G401 (cell line): ENCODE measurements at regions not wholly inside any gene's neighbourhood (a gene's known extent, or its start where the extent isn't known, plus 50 kb on each side); places are given as distances from the start of the nearest gene placed in this dataset.
A peak's percentile ranks its signal among the peaks of the same experiment; 100 is the strongest.

ENCODE experiments used
- DNase-seq: peaks from one replicate; pipeline ENCODE4 v3.0.0-alpha.2; 2015; ENCODE audit warnings: low spot score
- in situ Hi-C: cut with HindIII; loops from 2 replicates; pipeline ENCODE4 v1.10.0; 2016; ENCODE audit warnings: low sequenced_read_pairs, mixed read lengths

DNA sequence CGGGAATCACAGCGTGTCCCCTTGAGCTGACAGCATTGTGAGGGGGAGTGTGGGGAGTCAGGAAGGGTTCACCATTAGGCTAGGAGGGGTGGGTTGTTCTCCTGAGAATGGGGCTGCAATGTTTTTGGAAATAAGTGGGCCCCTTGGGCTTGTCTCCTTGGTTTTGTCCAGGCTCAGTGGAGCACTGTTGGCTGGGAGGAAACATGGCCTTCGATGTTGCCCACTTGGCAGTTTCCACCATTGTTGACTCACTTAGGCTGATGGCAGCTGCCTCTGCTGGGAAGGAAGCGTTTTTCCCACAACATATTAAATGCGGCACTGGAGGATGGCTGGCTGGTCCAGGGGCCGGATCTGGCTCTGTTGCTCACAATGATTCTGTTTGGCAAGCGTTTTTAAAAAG is 512.1 kb downstream of the QKI start:
- peak; percentile 31 for DNase-seq
- in situ Hi-C loops, result loop anchor here (25.0 kb wide), 1 partner anchor 714 kb away; no protein-coding TSS in a partner anchor

DNA sequence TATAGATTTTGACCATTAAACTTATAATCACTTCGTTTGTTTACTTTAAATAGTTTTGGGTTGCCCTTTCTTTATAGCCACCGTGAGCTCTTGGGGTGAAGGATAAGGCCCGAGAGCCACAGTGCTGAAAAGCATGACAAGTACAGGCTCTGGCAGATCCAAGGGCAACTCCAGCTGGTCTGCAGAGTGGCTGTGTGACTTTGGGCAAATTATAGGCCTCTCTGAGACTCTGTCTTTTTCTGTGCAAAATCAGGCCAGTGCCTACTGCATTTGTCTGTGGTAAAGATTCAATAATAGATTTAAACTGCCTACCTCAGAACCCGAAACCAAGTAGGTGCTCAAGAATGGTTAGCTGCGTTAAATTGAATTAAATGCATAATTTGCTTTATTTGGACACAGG is 511.3 kb downstream of the QKI start:
- in situ Hi-C loops, result loop anchor here (25.0 kb wide), 1 partner anchor 714 kb away; no protein-coding TSS in a partner anchor
- DNase-seq, result no peak

DNA sequence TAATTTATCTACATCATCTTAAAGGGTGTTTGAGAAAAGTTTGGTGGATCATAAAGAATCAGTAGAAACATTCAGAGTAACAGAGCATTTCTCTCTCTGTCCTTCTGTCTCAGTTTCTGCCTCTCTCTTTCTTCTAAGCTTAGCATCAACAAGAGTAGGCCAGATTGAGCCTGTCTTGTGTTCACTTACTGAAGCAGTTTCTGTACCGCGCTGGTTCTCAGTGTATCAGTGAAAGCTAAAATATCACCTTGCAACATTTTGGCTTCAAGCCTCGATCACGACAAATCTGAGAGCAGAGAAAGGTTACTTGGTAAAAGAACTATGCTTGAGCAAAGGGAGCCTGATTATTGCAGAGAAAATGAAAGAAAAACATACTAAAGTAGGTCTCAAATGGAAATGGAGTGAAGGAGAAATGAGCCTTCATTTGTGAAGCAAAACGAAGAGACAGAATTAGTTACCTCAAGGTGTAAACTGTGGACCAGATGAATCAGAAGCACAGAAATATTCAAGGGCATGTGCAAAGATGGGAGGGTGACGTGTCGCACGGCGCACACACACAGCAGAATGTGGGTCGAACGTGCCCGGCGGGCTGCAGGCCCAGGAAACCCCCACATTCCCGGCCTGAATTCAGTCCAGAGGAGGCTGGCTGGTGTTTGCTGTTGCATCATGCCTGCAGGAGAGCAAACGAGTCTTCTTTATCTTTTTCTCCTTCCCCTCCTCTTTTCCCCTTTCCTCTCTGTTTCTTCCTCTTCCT is 509.3 kb downstream of the QKI start:
- in situ Hi-C loops, result no loop called here
- DNase-seq, result no peak

DNA sequence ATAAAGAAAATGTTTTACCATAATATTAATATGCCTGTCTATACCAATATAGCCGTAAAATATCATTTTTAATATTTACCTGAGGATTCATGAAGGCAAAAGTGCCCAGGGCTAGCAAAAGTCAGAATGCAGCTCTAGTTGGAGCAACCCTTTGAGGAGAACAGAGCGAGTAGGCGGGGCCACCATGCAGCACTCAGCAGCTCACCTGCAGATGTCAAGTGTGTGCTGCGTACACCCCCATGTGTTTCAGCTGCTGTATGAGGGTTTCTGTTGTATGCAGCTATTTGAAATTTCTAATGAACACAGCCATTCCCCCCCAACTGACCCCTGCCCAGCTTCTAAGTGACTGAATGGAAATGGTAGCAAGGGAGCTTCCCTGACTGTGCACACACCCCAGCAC is 508.0 kb downstream of the QKI start:
- DNase-seq, result no peak
- in situ Hi-C loops, result no loop called here

DNA sequence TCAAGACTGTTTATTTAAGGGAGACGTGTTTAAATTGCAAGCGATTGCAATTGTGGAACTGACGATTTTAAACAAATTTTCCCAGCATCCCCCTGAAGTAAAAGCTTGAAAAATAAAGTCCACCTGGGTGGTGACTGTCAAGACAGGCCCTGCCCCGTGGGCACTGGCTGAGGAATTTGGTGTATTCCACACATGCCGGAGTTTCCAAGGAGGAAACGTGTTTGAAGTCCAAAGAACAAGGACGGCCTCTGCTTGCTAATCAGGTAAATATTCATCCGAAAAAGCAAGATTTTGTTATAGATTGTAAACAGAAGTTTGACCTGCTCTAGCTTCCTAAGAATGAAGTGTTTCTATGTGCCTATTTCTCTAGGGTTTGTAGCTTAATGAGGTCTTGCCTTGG is 505.1 kb downstream of the QKI start:
- in situ Hi-C loops, result no loop called here
- DNase-seq, result no peak

DNA sequence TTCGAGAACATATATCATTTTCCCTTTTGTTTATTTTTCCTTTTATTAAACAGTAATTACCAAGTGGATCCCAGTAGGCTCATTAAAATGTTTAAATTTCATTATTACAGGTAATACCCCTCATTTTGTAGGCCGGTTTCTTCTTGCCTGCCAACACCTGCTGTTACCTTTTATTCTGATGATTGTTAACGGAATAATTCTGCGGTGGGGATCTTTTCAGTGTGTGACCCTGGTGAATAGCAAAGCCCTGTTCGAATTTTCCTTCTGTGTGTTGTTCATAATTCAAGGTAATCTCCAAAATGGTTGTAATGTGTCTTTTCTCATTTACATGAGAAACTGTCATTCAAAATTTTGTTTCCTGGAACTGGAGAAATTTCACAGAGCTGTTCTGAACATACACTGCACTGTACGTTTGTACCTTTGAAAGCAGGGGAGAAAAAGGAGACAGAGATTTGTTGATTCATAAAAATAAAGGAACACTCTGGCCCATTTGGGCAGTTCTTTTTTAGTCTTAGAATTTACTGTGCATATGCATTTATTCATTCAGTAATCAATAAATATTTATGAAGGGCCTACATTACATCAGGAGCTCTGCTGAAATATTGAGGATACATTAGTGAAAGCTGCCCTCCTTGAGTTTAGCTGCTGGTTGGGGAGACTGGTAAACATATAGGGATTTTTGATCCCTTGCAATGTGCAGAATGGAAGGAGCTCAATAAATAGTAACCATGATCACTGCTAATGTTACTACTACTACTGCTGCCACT is 502.0 kb downstream of the QKI start:
- in situ Hi-C loops, result no loop called here
- DNase-seq, result no peak

DNA sequence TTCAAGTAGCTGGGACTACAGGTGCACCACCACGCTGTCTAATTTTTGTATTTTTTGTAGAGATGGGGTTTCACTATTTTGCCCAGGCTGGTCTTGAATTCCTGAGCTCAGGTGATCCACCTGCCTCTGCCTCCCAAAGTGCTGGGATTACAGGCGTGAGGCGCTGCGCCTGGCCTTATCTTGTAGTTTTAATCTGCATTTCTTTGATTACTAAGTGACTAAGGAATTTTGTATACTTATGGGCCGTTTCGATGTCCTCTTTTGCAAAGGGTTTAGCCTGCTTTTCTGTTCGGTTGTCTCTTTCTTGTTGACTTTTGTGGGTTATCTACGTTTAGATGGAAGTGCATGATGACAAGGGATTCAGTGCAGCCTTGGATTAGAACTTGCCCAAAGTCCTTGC is 500.6 kb downstream of the QKI start:
- DNase-seq, result no peak
- in situ Hi-C loops, result no loop called here

DNA sequence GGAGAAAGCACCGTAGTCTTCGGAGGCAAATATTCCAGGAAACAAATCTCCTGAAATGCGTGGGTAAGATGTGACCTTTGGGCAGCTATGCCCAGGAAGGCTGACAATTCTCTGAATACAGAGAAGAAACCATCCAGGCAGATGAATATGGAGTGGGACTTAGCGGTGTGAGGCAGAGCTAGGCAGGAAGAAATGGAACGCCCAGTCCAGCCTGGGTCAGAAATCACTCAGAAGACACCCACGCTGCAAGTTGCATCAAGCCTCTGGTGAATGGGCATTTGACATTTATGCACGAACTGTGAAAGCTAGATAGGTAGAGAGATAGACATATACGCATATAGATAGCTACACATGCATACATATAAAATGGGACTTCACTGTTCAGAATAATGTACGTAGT is 498.5 kb downstream of the QKI start:
- no peak for DNase-seq
- in situ Hi-C loops, result no loop called here

DNA sequence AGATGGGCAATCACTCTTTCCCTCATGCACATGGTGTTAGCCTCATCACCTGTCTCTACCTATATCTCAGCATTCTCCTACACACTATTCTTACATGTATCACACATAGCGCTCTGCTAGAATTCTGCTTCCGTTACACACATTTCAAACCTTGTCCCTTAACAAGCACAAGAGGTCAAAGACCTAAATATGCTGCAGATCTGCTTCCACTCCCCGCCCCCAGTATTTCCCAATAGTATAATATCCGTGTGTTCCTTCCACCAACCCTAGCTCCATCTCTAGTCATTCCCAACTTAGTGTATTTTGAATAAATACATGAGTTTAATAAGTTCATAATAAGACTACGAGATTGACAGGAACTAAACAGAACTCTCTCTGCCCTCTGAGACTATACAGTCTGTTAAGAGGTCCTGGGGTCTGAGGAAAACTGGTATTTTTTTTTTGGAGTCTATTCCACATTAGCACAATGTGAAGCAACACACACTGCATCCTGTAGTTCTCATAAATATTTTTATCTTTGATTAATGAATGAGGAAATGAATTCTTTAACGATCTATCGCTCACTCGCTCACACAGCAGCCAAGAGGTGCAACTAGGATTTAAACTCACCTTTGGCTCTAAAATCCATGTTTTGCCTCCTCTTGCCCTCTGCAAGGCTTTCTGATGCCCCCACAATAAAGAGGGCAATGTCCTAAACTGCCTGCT is 491.6 kb downstream of the QKI start:
- DNase-seq, result no peak
- in situ Hi-C loops, result no loop called here

DNA sequence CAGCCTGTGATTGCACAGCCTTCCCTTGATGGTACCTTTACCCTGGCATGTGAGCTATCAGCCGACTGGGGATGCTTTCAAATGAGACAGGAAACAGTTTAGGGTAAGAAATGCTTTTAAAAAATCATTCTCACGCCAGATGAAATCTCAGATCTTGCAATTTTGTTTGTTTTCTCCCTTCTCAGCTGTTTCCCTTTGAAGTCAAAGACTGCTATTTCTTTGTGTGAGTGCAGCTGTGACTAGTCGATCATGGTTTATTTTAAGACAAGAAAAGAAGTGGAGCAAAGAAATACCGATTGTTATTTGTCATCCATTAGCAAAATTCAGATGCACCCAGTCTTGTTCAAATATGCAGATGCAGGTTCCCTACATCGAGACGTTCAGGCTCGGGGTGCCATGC is 489.7 kb downstream of the QKI start:
- no peak for DNase-seq
- in situ Hi-C loops, result no loop called here

DNA sequence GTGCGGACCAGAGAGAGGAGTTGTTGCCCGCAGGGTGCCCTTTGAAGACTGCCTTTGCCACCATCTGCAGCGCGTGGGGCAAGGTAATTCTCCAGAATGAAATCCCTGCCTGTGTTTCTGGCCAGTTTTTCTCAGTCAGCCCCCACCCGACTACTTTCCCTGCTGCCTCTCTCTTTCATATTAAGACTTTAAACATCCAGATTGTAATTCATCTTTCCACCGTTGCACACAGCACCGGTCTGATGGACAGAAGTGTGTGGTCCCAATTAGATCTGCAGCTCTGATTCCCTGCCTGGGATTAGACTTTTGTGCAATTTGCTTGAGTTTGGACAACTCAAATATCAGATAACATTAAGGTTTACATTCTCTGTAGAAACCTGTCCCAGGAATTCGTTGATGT is 489.0 kb downstream of the QKI start:
- in situ Hi-C loops, result no loop called here
- DNase-seq, result no peak

DNA sequence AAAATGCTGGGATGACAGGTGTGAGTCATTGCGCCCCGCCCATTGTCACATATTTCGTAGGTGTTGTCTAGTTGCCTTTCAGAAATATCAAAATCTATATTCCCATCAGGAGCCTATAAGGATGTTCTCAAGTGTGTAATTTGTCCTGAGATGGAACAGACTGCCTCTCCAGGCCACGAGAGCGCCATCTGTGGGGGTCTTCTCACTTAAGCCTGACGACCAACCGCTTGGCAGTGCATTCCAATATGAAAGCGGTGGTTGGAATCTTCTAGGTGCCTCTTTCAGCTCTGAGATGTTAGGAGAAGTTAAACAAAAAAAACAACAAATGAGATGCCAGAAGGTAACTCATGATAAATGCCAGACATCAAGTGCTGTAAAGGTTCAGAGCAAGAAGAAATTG is 488.5 kb downstream of the QKI start:
- in situ Hi-C loops, result no loop called here
- no peak for DNase-seq

DNA sequence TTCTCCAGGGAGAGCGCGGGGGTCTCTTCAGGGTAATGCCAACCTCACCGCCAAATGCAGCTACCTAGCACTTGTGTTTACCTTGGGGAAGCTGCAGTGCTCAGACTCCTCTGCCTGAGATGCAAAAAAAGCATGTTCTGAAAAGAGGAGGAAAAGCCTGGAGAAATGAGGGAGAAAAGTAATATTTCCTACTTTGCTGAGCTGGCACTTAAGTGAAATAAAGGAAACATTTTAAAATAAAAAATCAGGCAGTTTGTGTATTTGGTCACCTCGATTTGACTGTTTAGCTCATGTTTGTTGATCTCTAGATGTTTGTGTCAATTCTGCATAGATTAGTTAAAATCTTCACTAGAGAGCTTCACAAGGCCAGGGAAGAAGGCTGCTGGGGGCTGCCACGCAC is 487.2 kb downstream of the QKI start:
- DNase-seq, result no peak
- in situ Hi-C loops, result no loop called here

DNA sequence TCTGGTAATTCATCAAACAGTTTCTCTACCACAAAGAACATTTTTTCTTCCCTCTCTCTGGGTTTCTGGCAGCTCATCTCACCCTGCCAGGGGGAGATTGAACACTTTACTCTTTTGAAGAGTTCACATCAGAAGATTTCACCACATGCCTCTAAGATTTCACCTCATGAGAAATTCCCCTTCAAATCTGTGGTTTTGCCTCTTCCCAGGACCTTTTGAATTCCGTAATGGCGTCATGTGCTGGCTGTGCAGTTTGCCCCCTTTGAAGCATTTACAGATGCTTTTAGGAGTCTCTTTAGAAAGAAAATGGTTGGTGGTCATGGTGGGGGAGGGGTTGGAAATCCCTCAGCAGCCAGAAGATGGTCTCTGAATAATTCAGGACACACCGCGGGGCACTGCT is 486.1 kb downstream of the QKI start:
- DNase-seq, result no peak
- in situ Hi-C loops, result no loop called here

DNA sequence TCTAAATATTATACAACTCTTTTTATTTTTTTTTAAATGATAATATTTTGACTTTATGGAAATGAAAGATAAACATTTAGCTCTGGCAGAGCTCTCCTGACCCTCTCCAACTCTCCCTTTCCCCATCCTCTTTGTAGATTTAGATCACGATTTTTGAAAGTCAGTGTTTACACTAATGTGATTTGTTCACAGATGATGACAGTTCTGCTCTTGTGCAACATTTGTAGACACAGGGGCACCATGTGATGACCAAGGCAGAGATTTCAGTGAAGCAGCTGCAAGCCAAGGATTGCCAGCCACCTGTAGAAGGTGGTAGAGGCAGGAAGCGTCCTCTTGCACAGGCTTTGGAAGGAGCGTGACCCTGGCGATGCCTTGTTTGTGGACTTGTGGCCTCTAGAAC is 483.2 kb downstream of the QKI start:
- no peak for DNase-seq
- in situ Hi-C loops, result no loop called here

DNA sequence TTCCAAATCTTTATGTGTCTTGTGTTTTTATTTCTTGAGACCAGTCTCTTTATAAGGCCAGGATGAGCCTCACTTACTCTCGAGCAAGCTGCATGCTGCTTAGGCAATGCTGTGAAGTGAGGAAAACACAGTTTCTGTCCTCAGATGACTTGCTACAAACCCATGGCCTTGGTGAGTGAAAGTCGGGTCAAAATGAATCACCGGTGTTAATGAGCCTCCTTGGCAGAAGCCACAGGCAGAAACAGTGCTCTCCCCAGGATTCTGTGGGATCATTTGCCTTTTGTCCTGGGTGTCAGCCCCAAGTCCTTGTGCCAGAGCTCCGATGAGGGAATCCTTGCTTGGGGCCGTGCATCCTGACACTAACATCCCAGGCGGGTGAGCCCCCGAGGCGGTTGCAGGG is 482.5 kb downstream of the QKI start:
- DNase-seq, result no peak
- in situ Hi-C loops, result no loop called here

DNA sequence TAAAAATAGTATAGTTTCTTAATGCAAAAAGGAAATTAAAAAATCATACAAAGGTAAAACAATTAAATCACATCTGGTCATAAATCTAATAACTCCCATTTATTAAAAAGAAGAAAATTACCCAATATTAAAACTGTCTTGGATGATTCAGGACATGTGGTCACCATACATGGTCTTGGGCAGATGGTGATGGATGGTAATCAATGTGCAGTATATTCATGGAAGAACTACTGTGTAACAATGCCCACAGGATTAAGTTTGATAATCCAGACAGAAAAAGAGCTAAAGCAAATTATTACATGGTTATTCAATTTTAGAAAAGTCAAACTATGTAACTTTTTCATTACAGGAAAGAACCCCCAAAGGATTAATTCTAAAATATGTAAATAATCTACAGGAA is 480.6 kb downstream of the QKI start:
- no peak for DNase-seq
- in situ Hi-C loops, result no loop called here

DNA sequence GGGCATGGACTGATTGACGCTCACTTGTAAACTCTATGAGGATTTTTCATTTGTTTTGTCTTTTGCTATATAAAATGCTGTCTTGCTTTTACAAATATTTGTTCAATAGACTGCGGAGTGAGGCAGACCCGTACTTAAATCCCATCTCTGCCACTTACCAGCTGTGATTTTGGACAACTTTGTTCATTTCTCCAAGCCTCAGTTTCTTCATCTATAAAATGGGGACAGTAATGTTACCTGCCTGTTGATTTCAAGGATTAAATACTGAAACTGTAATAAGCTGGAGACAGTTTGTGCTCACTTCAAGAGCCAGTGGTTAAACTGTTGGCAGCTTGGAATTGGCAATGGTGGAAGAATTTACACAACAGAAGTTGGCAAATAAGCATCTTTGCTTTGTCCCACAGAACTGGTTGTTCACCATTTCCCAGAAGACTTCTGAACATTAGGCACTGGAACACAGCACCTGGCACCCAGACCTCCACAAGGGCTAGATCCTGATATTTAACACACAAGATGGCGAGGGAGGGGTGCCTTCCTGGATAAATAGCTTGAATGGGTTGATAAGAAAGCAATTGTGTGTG is 479.2 kb downstream of the QKI start:
- in situ Hi-C loops, result no loop called here
- DNase-seq, result no peak

DNA sequence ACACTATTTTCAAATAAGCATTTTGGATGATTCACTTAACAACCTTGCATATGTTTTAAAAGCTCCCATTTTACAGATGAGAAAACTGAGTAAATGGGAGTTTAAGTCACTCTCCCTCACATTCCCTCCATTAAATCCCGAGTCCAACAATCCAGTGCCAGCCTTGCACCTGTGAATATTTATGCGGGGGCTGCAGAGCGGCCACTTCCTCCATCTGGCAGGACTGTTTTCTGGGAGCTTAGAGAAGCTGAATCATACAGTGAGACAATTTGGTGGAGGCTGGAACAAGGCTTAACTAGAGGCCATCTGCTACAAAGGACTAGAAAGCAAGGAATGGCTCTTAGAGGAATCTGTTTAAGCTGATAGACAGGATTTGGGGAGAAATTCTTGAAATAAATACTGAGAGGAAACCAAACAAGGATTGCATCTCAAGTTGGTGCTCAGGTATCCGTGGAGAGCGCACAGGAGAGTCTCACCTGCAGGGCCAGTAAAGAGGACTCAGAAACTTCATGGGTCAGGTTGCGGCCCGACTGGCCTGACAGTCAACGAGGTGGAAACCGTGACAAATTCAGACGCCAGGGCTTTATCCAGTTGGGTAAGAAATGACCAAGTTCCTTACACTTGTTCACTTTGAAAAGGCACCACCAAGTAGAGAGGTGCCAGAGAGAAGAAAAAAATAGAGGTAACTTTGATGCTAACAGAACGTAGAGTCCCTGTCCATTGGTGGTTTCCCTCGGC is 478.5 kb downstream of the QKI start:
- DNase-seq, result no peak
- in situ Hi-C loops, result no loop called here
